CD14-positive monocyte (primary cell): ENCODE measurements at regions not wholly inside any gene's neighbourhood (a gene's known extent, or its start where the extent isn't known, plus 50 kb on each side); places are given as distances from the start of the nearest gene placed in this dataset.

Experiments used
- DNase-seq, 3 donors: peaks; one replicate each; pipeline ENCODE4 v3.0.0-alpha.2; 2011 to 2022
- H2AFZ ChIP-seq: 2 replicates; pipeline ENCODE4 v1.6.0; 2012; ENCODE audit warnings: mild to moderate bottlenecking, low read depth, low read length, inconsistent platforms; ENCODE audit not compliant: insufficient read depth, poor library complexity, severe bottlenecking
- H3K27ac ChIP-seq, 2 donors: 1 replicate in 1 of 2; 2 replicates in 1 of 2; pipeline ENCODE4 v1.5.1; 2012 to 2013; ENCODE audit warnings: low read length in 2 of 2, control low read depth in 1 of 2, inconsistent platforms in 1 of 2, low read depth in 1 of 2, mild to moderate bottlenecking in 1 of 2
- H3K27me3 ChIP-seq, 2 donors: one replicate each; pipeline versions ENCODE4 v1.6.0 to v1.6.1; 2011 to 2013; ENCODE audit warnings: low read length in 2 of 2; ENCODE audit not compliant: control insufficient read depth in 2 of 2, insufficient read depth in 2 of 2
- H3K36me3 ChIP-seq, 2 donors: replicated peaks in 1 of 2; 1 replicate in 1 of 2; 2 replicates in 1 of 2; pipeline versions ENCODE4 v1.5.1 to v1.6.1; 2012 to 2013; ENCODE audit warnings: low read length in 2 of 2, control low read depth in 1 of 2, inconsistent platforms in 1 of 2, mild to moderate bottlenecking in 1 of 2; ENCODE audit not compliant: insufficient read depth in 2 of 2, control insufficient read depth in 1 of 2
- H3K4me1 ChIP-seq, 2 donors: 1 replicate in 1 of 2; 2 replicates in 1 of 2; pipeline versions ENCODE4 v1.5.1 to v1.6.1; 2012 to 2013; ENCODE audit warnings: low read length in 2 of 2, control low read depth in 1 of 2, inconsistent platforms in 1 of 2, mild to moderate bottlenecking in 1 of 2, moderate library complexity in 1 of 2; ENCODE audit not compliant: insufficient read depth in 2 of 2, control insufficient read depth in 1 of 2
- H3K4me2 ChIP-seq: replicated peaks from 2 replicates; pipeline ENCODE3; 2012; ENCODE audit warnings: low read length, moderate library complexity, mild to moderate bottlenecking; ENCODE audit not compliant: poor library complexity, severe bottlenecking; ENCODE audit errors: extremely low read depth
- H3K4me3 ChIP-seq, 3 experiments: fragments of 200-600 bp in 1 of 3; sonication (generic) in 1 of 3; replicated peaks in 1 of 3; 1 replicate in 2 of 3; 2 replicates in 1 of 3; pipeline ENCODE4 v1.5.1; 2011 to 2013; ENCODE audit warnings: low read length in 3 of 3, mild to moderate bottlenecking in 3 of 3, control low read depth in 2 of 3, low read depth in 2 of 3, inconsistent platforms in 1 of 3, moderate library complexity in 1 of 3
- H3K79me2 ChIP-seq: 2 replicates; pipeline ENCODE4 v1.6.0; 2012; ENCODE audit warnings: mild to moderate bottlenecking, control low read depth, inconsistent platforms, low read length, moderate library complexity; ENCODE audit not compliant: insufficient read depth
- H3K9ac ChIP-seq: 2 replicates; pipeline ENCODE4 v1.6.0; 2017; ENCODE audit warnings: low read length, mild to moderate bottlenecking; ENCODE audit not compliant: insufficient read depth, poor library complexity, severe bottlenecking
- H3K9me3 ChIP-seq, 2 donors: replicated peaks in 1 of 2; 1 replicate in 1 of 2; 2 replicates in 1 of 2; pipeline versions ENCODE4 v1.5.1 to v1.6.1; 2012 to 2013; ENCODE audit warnings: low read length in 2 of 2, control low read depth in 1 of 2; ENCODE audit not compliant: control insufficient read depth in 1 of 2, insufficient read depth in 1 of 2
- H4K20me1 ChIP-seq: 2 replicates; pipeline ENCODE4 v1.6.0; 2012; ENCODE audit warnings: mild to moderate bottlenecking, low read length, control low read depth, moderate library complexity; ENCODE audit not compliant: insufficient read depth
- H3K27ac Mint-ChIP-seq, 7 donors: one replicate each; pipeline ENCODE4 v1.8.0; 2020; ENCODE audit warnings: mild to moderate bottlenecking in 7 of 7, mixed read lengths in 7 of 7, moderate library complexity in 6 of 7, inconsistent platforms in 2 of 7
- H3K27me3 Mint-ChIP-seq, 3 donors: one replicate each; pipeline ENCODE4 v1.8.0; 2021 to 2022; ENCODE audit warnings: low read depth in 3 of 3, mild to moderate bottlenecking in 3 of 3, mixed read lengths in 3 of 3, moderate library complexity in 3 of 3, inconsistent platforms in 1 of 3
- H3K36me3 Mint-ChIP-seq, 2 donors: one replicate each; pipeline ENCODE4 v1.8.0; 2020; ENCODE audit warnings: mixed read lengths in 2 of 2, inconsistent platforms in 1 of 2, mild to moderate bottlenecking in 1 of 2
- H3K4me1 Mint-ChIP-seq: one replicate; pipeline ENCODE4 v1.8.0; 2020; ENCODE audit warnings: mild to moderate bottlenecking, mixed read lengths
- H3K4me3 Mint-ChIP-seq, 2 donors: one replicate each; pipeline ENCODE4 v1.8.0; 2020; ENCODE audit warnings: mild to moderate bottlenecking in 2 of 2, mixed read lengths in 2 of 2, moderate library complexity in 1 of 2
- H3K9me3 Mint-ChIP-seq, 7 donors: one replicate each; pipeline ENCODE4 v1.8.0; 2020 to 2022; ENCODE audit warnings: mixed read lengths in 7 of 7, mild to moderate bottlenecking in 6 of 7, moderate library complexity in 6 of 7, inconsistent platforms in 2 of 7
- WGBS: methylation state at CpG from one replicate; pipeline ENCODE4 v1.1.5; 2013; ENCODE audit warnings: missing lambda C conversion rate; ENCODE audit not compliant: insufficient coverage; 5-methylcytosine and 5-hydroxymethylcytosine counted together
- intact Hi-C, 2 donors: fragments of 100-400 bp; cut with micrococcal nuclease; formaldehyde crosslinking; loops; one replicate each; pipeline versions ENCODE4 v1.15.0 to v1.15.1; 2023
- TF ChIP-seq, protein P1 (sequence below): fragments of 200-600 bp; IDR thresholded peaks from one replicate; pipeline ENCODE4 v1.8.0; 2022; ENCODE audit warnings: antibody characterized with exemption, mild to moderate bottlenecking

DNA sequence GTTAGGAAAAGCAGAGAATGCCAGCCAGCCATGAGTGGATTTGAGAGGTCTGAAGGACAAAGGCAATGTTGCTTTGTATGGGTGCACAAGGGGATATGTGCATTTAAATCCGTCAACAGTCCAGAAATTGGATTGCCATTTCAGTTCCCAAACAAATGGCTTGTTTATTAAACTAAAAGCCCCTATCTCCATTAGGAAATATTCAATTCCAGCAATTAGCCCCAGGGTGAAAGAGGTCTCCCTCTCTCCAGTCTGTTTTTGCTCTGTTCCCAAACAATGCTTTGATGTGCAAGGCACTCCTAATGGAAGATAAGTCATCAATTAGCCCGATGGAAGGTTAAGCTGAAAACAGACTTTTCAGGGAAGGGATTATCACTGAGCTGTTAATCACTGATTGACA, 101.3 kb downstream of the C9orf152 start:
- H3K36me3 Mint-ChIP-seq = no peaks in the 10 kb centered on the region
- H3K27ac Mint-ChIP-seq = no peak overlapping the region
- no CpG with 5 or more reads among the region's 2 CpGs for WGBS
- TF ChIP-seq, protein P1, sequence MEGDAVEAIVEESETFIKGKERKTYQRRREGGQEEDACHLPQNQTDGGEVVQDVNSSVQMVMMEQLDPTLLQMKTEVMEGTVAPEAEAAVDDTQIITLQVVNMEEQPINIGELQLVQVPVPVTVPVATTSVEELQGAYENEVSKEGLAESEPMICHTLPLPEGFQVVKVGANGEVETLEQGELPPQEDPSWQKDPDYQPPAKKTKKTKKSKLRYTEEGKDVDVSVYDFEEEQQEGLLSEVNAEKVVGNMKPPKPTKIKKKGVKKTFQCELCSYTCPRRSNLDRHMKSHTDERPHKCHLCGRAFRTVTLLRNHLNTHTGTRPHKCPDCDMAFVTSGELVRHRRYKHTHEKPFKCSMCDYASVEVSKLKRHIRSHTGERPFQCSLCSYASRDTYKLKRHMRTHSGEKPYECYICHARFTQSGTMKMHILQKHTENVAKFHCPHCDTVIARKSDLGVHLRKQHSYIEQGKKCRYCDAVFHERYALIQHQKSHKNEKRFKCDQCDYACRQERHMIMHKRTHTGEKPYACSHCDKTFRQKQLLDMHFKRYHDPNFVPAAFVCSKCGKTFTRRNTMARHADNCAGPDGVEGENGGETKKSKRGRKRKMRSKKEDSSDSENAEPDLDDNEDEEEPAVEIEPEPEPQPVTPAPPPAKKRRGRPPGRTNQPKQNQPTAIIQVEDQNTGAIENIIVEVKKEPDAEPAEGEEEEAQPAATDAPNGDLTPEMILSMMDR = no peak
- no peak overlapping the region for H3K27ac ChIP-seq
- H4K20me1 ChIP-seq = no peaks in the 10 kb centered on the region
- peaks cover 33% of the 10 kb centered on the region for H3K79me2 ChIP-seq
- no peaks in the 10 kb centered on the region for H3K9me3 Mint-ChIP-seq
- H3K9ac ChIP-seq = no peak overlapping the region
- H3K27me3 ChIP-seq = no peaks in the 10 kb centered on the region
- no peak overlapping the region for H2AFZ ChIP-seq
- no peaks in the 10 kb centered on the region for H3K9me3 ChIP-seq
- no peak overlapping the region for H3K4me3 ChIP-seq
- H3K4me3 Mint-ChIP-seq = no peak overlapping the region
- H3K4me1 ChIP-seq = peaks cover 0 to 2% of the 10 kb centered on the region in 2 donors
- no peaks in the 10 kb centered on the region for H3K27me3 Mint-ChIP-seq
- DNase-seq = no peak
- no peak overlapping the region for H3K4me2 ChIP-seq
- no peaks in the 10 kb centered on the region for H3K36me3 ChIP-seq
- intact Hi-C loops = no loop called here
- peaks cover 28% of the 10 kb centered on the region for H3K4me1 Mint-ChIP-seq

DNA sequence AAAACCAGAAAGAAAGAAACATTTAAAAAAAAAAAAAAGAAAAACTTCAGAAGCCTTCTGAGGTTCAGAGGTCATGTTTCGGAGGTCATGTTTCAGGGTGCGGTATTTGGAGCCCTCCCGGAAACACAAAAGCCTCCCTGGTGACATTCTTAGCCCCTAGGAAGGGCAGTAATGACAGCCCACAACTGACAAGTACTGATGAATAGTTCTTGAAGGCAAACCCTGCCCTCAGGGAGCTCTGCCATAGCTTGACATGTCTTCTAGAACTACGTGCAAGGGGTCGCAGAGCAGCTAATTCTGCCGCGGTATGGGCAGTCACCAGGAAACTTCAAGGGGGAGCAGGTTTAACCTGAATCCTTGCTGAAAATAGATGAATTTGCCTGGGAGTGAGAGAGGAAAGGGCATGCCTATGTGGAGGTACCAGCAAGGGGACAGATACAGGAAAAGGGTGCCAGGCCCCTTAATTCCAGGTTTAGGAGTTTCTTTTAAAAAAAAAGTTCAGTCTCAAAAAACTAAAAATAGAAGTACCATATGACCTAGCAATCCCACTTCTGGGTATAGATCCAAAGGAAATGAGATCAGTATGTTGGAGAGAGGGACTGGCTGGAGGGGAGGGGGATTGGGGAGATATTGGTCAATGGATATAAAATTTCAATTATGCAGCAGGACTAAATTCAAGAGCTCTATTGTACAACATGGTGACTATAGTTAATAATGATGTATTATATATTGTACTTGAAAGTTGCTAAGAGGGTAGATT, 98.4 kb downstream of the C9orf152 start:
- Mint-ChIP-seq H3K4me3 (no peak overlapping the region), H3K4me1 (peaks cover 17% of the 10 kb centered on the region), H3K27me3 (no peaks in the 10 kb centered on the region), H3K36me3 (no peaks in the 10 kb centered on the region), H3K9me3 (no peaks in the 10 kb centered on the region), H3K27ac (peak overlapping the region in 1 of 7 donors; percentile 65)
- H3K27ac ChIP-seq = no peak overlapping the region
- H3K27me3 ChIP-seq = no peaks in the 10 kb centered on the region
- H3K36me3 ChIP-seq = no peaks in the 10 kb centered on the region
- intact Hi-C loops = no loop called here
- H3K79me2 ChIP-seq = peaks cover 40% of the 10 kb centered on the region
- TF ChIP-seq, protein P1 = no peak
- 89% methylated on average over 4 of the region's 7 CpGs for WGBS
- H3K9ac ChIP-seq = no peak overlapping the region
- H3K4me2 ChIP-seq = no peak overlapping the region
- H3K4me3 ChIP-seq = no peak overlapping the region
- no peak for DNase-seq
- H3K4me1 ChIP-seq = peaks cover 0 to 2% of the 10 kb centered on the region in 2 donors
- no peaks in the 10 kb centered on the region for H4K20me1 ChIP-seq
- H2AFZ ChIP-seq = no peak overlapping the region
- no peaks in the 10 kb centered on the region for H3K9me3 ChIP-seq
